H9 (cell line): ENCODE measurements at regions not wholly inside any gene's neighbourhood (a gene's known extent, or its start where the extent isn't known, plus 50 kb on each side); places are given as distances from the start of the nearest gene placed in this dataset.

Source experiments
- DNase-seq: peaks from one replicate; pipeline ENCODE4 v3.0.0-alpha.2; 2017
- H2AFZ ChIP-seq: one replicate; pipeline ENCODE4 v1.6.1; 2013; ENCODE audit warnings: mild to moderate bottlenecking, low read length, control low read depth, moderate library complexity
- H2AK5ac ChIP-seq: 2 replicates; pipeline ENCODE4 v1.6.1; 2013; ENCODE audit warnings: low read length, control low read depth, mixed read lengths; ENCODE audit not compliant: insufficient read length
- H2BK120ac ChIP-seq: one replicate; pipeline ENCODE4 v1.6.1; 2013; ENCODE audit warnings: low read depth, mild to moderate bottlenecking, low read length, control low read depth, inconsistent platforms; ENCODE audit not compliant: poor library complexity, severe bottlenecking
- H2BK12ac ChIP-seq: 2 replicates; pipeline ENCODE4 v1.6.1; 2013; ENCODE audit warnings: low read length, control low read depth, mixed read lengths, low read depth; ENCODE audit not compliant: insufficient read length
- H2BK15ac ChIP-seq: 2 replicates; pipeline ENCODE4 v1.6.1; 2013; ENCODE audit warnings: low read depth, low read length, control low read depth
- H2BK20ac ChIP-seq: one replicate; pipeline ENCODE4 v1.6.1; 2013; ENCODE audit warnings: low read depth, mild to moderate bottlenecking, low read length, control low read depth, inconsistent platforms; ENCODE audit not compliant: poor library complexity, severe bottlenecking
- H2BK5ac ChIP-seq: 2 replicates; pipeline ENCODE4 v1.6.1; 2013; ENCODE audit warnings: low read length, control low read depth, mixed read lengths; ENCODE audit not compliant: insufficient read length
- H3K14ac ChIP-seq: 2 replicates; pipeline ENCODE4 v1.6.1; 2013; ENCODE audit warnings: low read length, control low read depth; ENCODE audit not compliant: insufficient read depth
- H3K18ac ChIP-seq: 2 replicates; pipeline ENCODE4 v1.6.1; 2013; ENCODE audit warnings: low read depth, mild to moderate bottlenecking, mixed read lengths, low read length, control low read depth; ENCODE audit not compliant: insufficient read length
- H3K23ac ChIP-seq: 2 replicates; pipeline ENCODE4 v1.6.1; 2013; ENCODE audit warnings: low read length, control low read depth, mixed read lengths, low read depth; ENCODE audit not compliant: insufficient read length
- H3K23me2 ChIP-seq: 2 replicates; pipeline ENCODE4 v1.6.1; 2013; ENCODE audit warnings: low read depth, mild to moderate bottlenecking, mixed read lengths, low read length, control low read depth; ENCODE audit not compliant: insufficient read length, poor library complexity, severe bottlenecking
- H3K27ac ChIP-seq: 2 replicates; pipeline ENCODE4 v1.5.1; 2013; ENCODE audit warnings: low read length, control low read depth, mixed read lengths, low read depth; ENCODE audit not compliant: insufficient read length
- H3K27me3 ChIP-seq: 2 replicates; pipeline ENCODE4 v1.6.1; 2013; ENCODE audit warnings: low read length, control low read depth, inconsistent platforms; ENCODE audit not compliant: insufficient read depth
- H3K4ac ChIP-seq: 2 replicates; pipeline ENCODE4 v1.6.1; 2013; ENCODE audit warnings: low read depth, mild to moderate bottlenecking, control low read depth, inconsistent platforms, low read length, moderate library complexity
- H3K4me1 ChIP-seq: 2 replicates; pipeline ENCODE4 v1.6.1; 2013; ENCODE audit warnings: low read length, control low read depth, inconsistent platforms; ENCODE audit not compliant: insufficient read depth
- H3K4me2 ChIP-seq: 2 replicates; pipeline ENCODE4 v1.6.1; 2013; ENCODE audit warnings: low read length, control low read depth, mixed read lengths; ENCODE audit not compliant: insufficient read length, insufficient read depth
- H3K56ac ChIP-seq: 2 replicates; pipeline ENCODE4 v1.6.1; 2013; ENCODE audit warnings: low read depth, mild to moderate bottlenecking, mixed read lengths, low read length, control low read depth; ENCODE audit not compliant: insufficient read length
- H3K79me1 ChIP-seq: 2 replicates; pipeline ENCODE4 v1.6.1; 2013; ENCODE audit warnings: low read depth, mild to moderate bottlenecking, moderate library complexity, low read length, control low read depth, inconsistent platforms; ENCODE audit not compliant: insufficient read depth, poor library complexity, severe bottlenecking
- H3K79me2 ChIP-seq: 2 replicates; pipeline ENCODE4 v1.6.1; 2013; ENCODE audit warnings: low read length, control low read depth, inconsistent platforms; ENCODE audit not compliant: insufficient read depth
- H3K9ac ChIP-seq: 2 replicates; pipeline ENCODE4 v1.6.1; 2013; ENCODE audit warnings: low read length, control low read depth, mixed read lengths; ENCODE audit not compliant: insufficient read length; ENCODE audit errors: extremely low read depth
- H3K9me3 ChIP-seq: one replicate; pipeline ENCODE4 v1.6.1; 2013; ENCODE audit warnings: low read depth, low read length, inconsistent platforms; ENCODE audit not compliant: control insufficient read depth
- H3T11ph ChIP-seq: one replicate; pipeline ENCODE4 v1.6.1; 2013; ENCODE audit warnings: mild to moderate bottlenecking, low read length, control low read depth, inconsistent platforms
- H4K20me1 ChIP-seq: one replicate; pipeline ENCODE4 v1.6.1; 2013; ENCODE audit not compliant: control insufficient read depth, insufficient read length, insufficient read depth
- H4K5ac ChIP-seq: 2 replicates; pipeline ENCODE4 v1.6.1; 2013; ENCODE audit warnings: low read depth, mild to moderate bottlenecking, mixed read lengths, low read length, control low read depth; ENCODE audit not compliant: insufficient read length
- H4K8ac ChIP-seq: replicated peaks from 2 replicates; pipeline ENCODE4 v1.6.1; 2013; ENCODE audit warnings: low read length, control low read depth, mixed read lengths, low read depth; ENCODE audit not compliant: insufficient read length
- H4K91ac ChIP-seq: 2 replicates; pipeline ENCODE4 v1.6.1; 2013; ENCODE audit warnings: low read depth, mild to moderate bottlenecking, moderate library complexity, mixed read lengths, low read length, control low read depth; ENCODE audit not compliant: insufficient read length
- H3K27ac Mint-ChIP-seq, 3 experiments: 2 replicates in 2 of 3; 3 replicates in 1 of 3; pipeline ENCODE4 v1.8.0; 2020 to 2021; ENCODE audit warnings: mixed read lengths in 3 of 3, mild to moderate bottlenecking in 1 of 3, moderate library complexity in 1 of 3
- H3K27me3 Mint-ChIP-seq: 2 replicates; pipeline ENCODE4 v1.8.0; 2021; ENCODE audit warnings: low read depth, mild to moderate bottlenecking, moderate library complexity, mixed read lengths
- H3K36me3 Mint-ChIP-seq, 3 experiments: 2 replicates in 2 of 3; 3 replicates in 1 of 3; pipeline ENCODE4 v1.8.0; 2020 to 2021; ENCODE audit warnings: low read depth in 3 of 3, mixed read lengths in 3 of 3; ENCODE audit not compliant: insufficient read depth in 1 of 3
- H3K4me1 Mint-ChIP-seq, 2 experiments: 2 replicates each; pipeline ENCODE4 v1.8.0; 2020; ENCODE audit warnings: mixed read lengths in 2 of 2
- H3K4me3 Mint-ChIP-seq, 2 experiments: 2 replicates in 1 of 2; 3 replicates in 1 of 2; pipeline ENCODE4 v1.8.0; 2020 to 2021; ENCODE audit warnings: mild to moderate bottlenecking in 2 of 2, mixed read lengths in 2 of 2, moderate library complexity in 1 of 2
- H3K9me3 Mint-ChIP-seq, 2 experiments: 2 replicates in 1 of 2; 3 replicates in 1 of 2; pipeline ENCODE4 v1.8.0; 2020; ENCODE audit warnings: mild to moderate bottlenecking in 2 of 2, mixed read lengths in 2 of 2, moderate library complexity in 1 of 2
- TF ChIP-seq, protein P1 (sequence below): fragments of 200-600 bp; sonication (generic); conservative IDR thresholded peaks from 3 replicates; pipeline ENCODE4 v1.8.0; 2021; ENCODE audit warnings: antibody characterized with exemption, mild to moderate bottlenecking

DNA sequence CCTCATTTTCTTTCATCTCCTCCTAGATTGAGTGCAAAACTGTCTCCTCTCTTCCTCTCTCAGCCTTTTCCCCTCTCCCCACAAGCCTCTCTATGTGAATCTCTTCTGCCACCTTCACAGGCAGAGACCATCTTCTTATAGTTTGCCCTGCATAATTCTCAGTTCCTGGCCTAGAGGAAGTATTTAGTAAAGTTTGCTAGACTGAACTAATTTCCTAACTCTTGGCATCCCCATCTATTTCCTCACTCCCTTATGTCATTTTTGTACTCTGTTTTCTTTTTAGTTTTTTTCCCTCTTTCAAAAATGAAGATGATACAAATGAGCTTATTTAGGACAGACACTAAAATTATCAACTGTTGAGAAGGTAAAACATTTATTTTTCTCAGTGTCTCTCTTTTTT, 66.0 kb downstream of the XCL2 start:
- Histone ChIP-seq H3K4me1 (peaks cover 11% of the 10 kb centered on the region), H4K20me1 (no peaks in the 10 kb centered on the region), H2AK5ac (no peak overlapping the region), H3K56ac (no peak overlapping the region), H2BK12ac (no peak overlapping the region), H4K5ac (no peak overlapping the region), H3K4ac (no peak overlapping the region), H3K27ac (no peak overlapping the region), H3K23me2 (no peaks in the 10 kb centered on the region), H3K79me2 (no peaks in the 10 kb centered on the region; the same call in 1 of the 2 replicates), H3T11ph (no peak overlapping the region), H4K8ac (no peak overlapping the region), H3K9me3 (no peaks in the 10 kb centered on the region), H3K23ac (no peak overlapping the region), H2BK20ac (no peak overlapping the region), H4K91ac (no peak overlapping the region), H2BK120ac (no peak overlapping the region), H3K14ac (no peak overlapping the region), H2AFZ (no peak overlapping the region), H3K18ac (no peak overlapping the region), H3K27me3 (no peaks in the 10 kb centered on the region), H3K9ac (no peak overlapping the region), H3K79me1 (no peaks in the 10 kb centered on the region), H2BK5ac (no peak overlapping the region), H2BK15ac (no peak overlapping the region), H3K4me2 (no peak overlapping the region)
- Mint-ChIP-seq H3K4me3 (no peak overlapping the region), H3K36me3 (peaks cover 10 to 21% (median 12%) of the 10 kb centered on the region in 3 experiments), H3K27me3 (no peaks in the 10 kb centered on the region), H3K9me3 (peaks cover 12 to 16% of the 10 kb centered on the region in 2 experiments), H3K4me1 (peaks cover 20 to 24% of the 10 kb centered on the region in 2 experiments), H3K27ac (no peak overlapping the region; a peak in 1 of 7 replicates)
- TF ChIP-seq, protein P1, sequence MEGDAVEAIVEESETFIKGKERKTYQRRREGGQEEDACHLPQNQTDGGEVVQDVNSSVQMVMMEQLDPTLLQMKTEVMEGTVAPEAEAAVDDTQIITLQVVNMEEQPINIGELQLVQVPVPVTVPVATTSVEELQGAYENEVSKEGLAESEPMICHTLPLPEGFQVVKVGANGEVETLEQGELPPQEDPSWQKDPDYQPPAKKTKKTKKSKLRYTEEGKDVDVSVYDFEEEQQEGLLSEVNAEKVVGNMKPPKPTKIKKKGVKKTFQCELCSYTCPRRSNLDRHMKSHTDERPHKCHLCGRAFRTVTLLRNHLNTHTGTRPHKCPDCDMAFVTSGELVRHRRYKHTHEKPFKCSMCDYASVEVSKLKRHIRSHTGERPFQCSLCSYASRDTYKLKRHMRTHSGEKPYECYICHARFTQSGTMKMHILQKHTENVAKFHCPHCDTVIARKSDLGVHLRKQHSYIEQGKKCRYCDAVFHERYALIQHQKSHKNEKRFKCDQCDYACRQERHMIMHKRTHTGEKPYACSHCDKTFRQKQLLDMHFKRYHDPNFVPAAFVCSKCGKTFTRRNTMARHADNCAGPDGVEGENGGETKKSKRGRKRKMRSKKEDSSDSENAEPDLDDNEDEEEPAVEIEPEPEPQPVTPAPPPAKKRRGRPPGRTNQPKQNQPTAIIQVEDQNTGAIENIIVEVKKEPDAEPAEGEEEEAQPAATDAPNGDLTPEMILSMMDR: no peak
- DNase-seq: no peak
